ENCODE measurements at regions not wholly inside any gene's neighbourhood (a gene's known extent, or its start where the extent isn't known, plus 50 kb on each side); places are given as distances from the start of the nearest gene placed in this dataset.
A peak's percentile ranks its signal among the peaks of the same experiment; 100 is the strongest.
"Not testable (repeated sequence)": the region's sequence is repeated elsewhere in the genome, so short reads cannot be mapped to it uniquely, and the experiment has no call there.

- no peak for DNase-seq
Observed at GRCh38 chr1:90823686-90824085, 106.6 kb upstream of the BARHL2 start.

- no peak for DNase-seq
Observed at GRCh38 chr1:90821788-90822359, 104.8 kb upstream of the BARHL2 start.

GRCh38 chr1:90821152-90821787 is 104.2 kb upstream of the BARHL2 start:
- no peak for DNase-seq

GRCh38 chr1:90820745-90821144 is 103.6 kb upstream of the BARHL2 start:
- no peak for DNase-seq

- no peak for DNase-seq
Observed at GRCh38 chr1:90817399-90817798, 100.3 kb upstream of the BARHL2 start.

- DNase-seq, result not testable (repeated sequence)
Observed at GRCh38 chr1:90812237-90812636, 95.1 kb upstream of the BARHL2 start.

- not testable (repeated sequence) for DNase-seq
Observed at GRCh38 chr1:90811444-90811950, 94.4 kb upstream of the BARHL2 start.

- no peak for DNase-seq
Observed at GRCh38 chr1:90810681-90811080, 93.6 kb upstream of the BARHL2 start.

GRCh38 chr1:90809996-90810395 is 92.9 kb upstream of the BARHL2 start:
- DNase-seq, result peak; percentile 62

- DNase-seq, result no peak
Observed at GRCh38 chr1:90809093-90809492, 92.0 kb upstream of the BARHL2 start.

- no peak for DNase-seq
Observed at GRCh38 chr1:90807329-90807728, 90.2 kb upstream of the BARHL2 start.

- no peak for DNase-seq
Observed at GRCh38 chr1:90802622-90803021, 85.5 kb upstream of the BARHL2 start.

GRCh38 chr1:90800012-90800717 is 83.1 kb upstream of the BARHL2 start:
- DNase-seq, result no peak

- no peak for DNase-seq
Observed at GRCh38 chr1:90799326-90799725, 82.2 kb upstream of the BARHL2 start.

GRCh38 chr1:90798883-90799282 is 81.8 kb upstream of the BARHL2 start:
- no peak for DNase-seq

GRCh38 chr1:90798344-90798743 is 81.2 kb upstream of the BARHL2 start:
- DNase-seq, result no peak

GRCh38 chr1:90795431-90795830 is 78.3 kb upstream of the BARHL2 start:
- no peak for DNase-seq

- DNase-seq, result no peak
Observed at GRCh38 chr1:90786709-90787108, 69.6 kb upstream of the BARHL2 start.

GRCh38 chr1:90784186-90784847 is 67.2 kb upstream of the BARHL2 start:
- no peak for DNase-seq

GRCh38 chr1:90783181-90783580 is 66.1 kb upstream of the BARHL2 start:
- DNase-seq, result no peak

GRCh38 chr1:90782046-90782445 is 64.9 kb upstream of the BARHL2 start:
- peak; percentile 58 for DNase-seq

- peak; percentile 72 for DNase-seq
Observed at GRCh38 chr1:90781534-90781933, 64.4 kb upstream of the BARHL2 start.

GRCh38 chr1:90780981-90781380 is 63.9 kb upstream of the BARHL2 start:
- no peak for DNase-seq

- DNase-seq, result no peak
Observed at GRCh38 chr1:90779573-90779972, 62.5 kb upstream of the BARHL2 start.

Data from NCI-H446 treated with DMSO at 0.1 percent for 48 hours (cell line).